PC-9 (cell line): ENCODE measurements at regions not wholly inside any gene's neighbourhood (a gene's known extent, or its start where the extent isn't known, plus 50 kb on each side); places are given as distances from the start of the nearest gene placed in this dataset.

Source experiments
- BruUV-seq: library from RNA; stranded (reverse); fragments of 400-500 nt; replicated peaks from 2 replicates; lab custom pipeline; 2021; lab: Mats Ljungman, UMichigan
- CTCF ChIA-PET: fragments of 300-600 bp; sonication (Branson Sonifier 250); formaldehyde crosslinking; loops from one replicate; lab custom pipeline; 2022; ENCODE audit warnings: antibody characterized with exemption; lab: Charles Lee
- POLR2A ChIA-PET: fragments of 300-600 bp; sonication (Branson Sonifier 250); formaldehyde crosslinking; loops from one replicate; lab custom pipeline; 2022; ENCODE audit warnings: antibody characterized with exemption; ENCODE audit not compliant: unreplicated experiment; lab: Charles Lee
- DNase-seq, 2 experiments: peaks; one replicate each; pipeline versions ENCODE4 v3.0.0 to v3.0.0-alpha.2; 2015 to 2022; ENCODE audit warnings: mixed read lengths in 1 of 2
- H2AFZ ChIP-seq: fragments of 200-600 bp; sonication (generic); 2 replicates; pipeline ENCODE4 v1.8.1; 2017; ENCODE audit warnings: antibody characterized with exemption
- H3F3A ChIP-seq: fragments of 200-600 bp; sonication (generic); 2 replicates; pipeline ENCODE4 v1.8.1; 2017; ENCODE audit warnings: antibody characterized with exemption, mild to moderate bottlenecking, low read depth; ENCODE audit not compliant: insufficient read depth
- H3K27ac ChIP-seq: fragments of 200-600 bp; sonication (generic); 2 replicates; pipeline ENCODE4 v1.6.1; 2016; ENCODE audit warnings: mixed run types
- H3K27me3 ChIP-seq: fragments of 200-600 bp; sonication (generic); 2 replicates; pipeline ENCODE4 v1.6.1; 2016; ENCODE audit warnings: low read depth, mixed run types; ENCODE audit not compliant: insufficient read depth
- H3K36me3 ChIP-seq: fragments of 200-600 bp; sonication (generic); 2 replicates; pipeline ENCODE4 v1.6.1; 2016; ENCODE audit warnings: low read depth, mixed run types
- H3K4me1 ChIP-seq: fragments of 200-600 bp; sonication (generic); replicated peaks from 2 replicates; pipeline ENCODE4 v1.6.1; 2016; ENCODE audit warnings: mixed run types; ENCODE audit not compliant: insufficient read depth
- H3K4me2 ChIP-seq: fragments of 200-600 bp; sonication (generic); 2 replicates; pipeline ENCODE4 v1.6.1; 2017; ENCODE audit warnings: mixed run types
- H3K4me3 ChIP-seq: fragments of 200-600 bp; sonication (generic); 2 replicates; pipeline ENCODE4 v1.6.1; 2016; ENCODE audit warnings: mixed run types
- H3K79me2 ChIP-seq: fragments of 200-600 bp; sonication (generic); 2 replicates; pipeline ENCODE4 v1.6.1; 2017; ENCODE audit warnings: low read depth, mixed run types
- H3K9me2 ChIP-seq: fragments of 200-600 bp; sonication (generic); 2 replicates; pipeline ENCODE4 v1.8.1; 2017; ENCODE audit warnings: mild to moderate bottlenecking; ENCODE audit not compliant: insufficient read depth
- H3K9me3 ChIP-seq: fragments of 200-600 bp; sonication (generic); 2 replicates; pipeline ENCODE4 v1.8.1; 2016; ENCODE audit warnings: low read depth; ENCODE audit not compliant: insufficient read depth
- H4K20me1 ChIP-seq: fragments of 200-600 bp; sonication (generic); 2 replicates; pipeline ENCODE4 v1.8.1; 2017; ENCODE audit not compliant: insufficient read depth
- CTCF ChIP-seq: fragments of 200-600 bp; sonication (generic); conservative IDR thresholded peaks from 2 replicates; pipeline ENCODE4 v1.6.1; 2017; ENCODE audit warnings: mixed run types, antibody characterized with exemption, mild to moderate bottlenecking, moderate library complexity
- EZH2 ChIP-seq: fragments of 200-600 bp; sonication (generic); IDR thresholded peaks from 2 replicates; pipeline ENCODE4 v1.8.0; 2017; ENCODE audit warnings: antibody characterized with exemption, low read depth
- intact Hi-C: fragments of 100-400 bp; cut with micrococcal nuclease; formaldehyde crosslinking; loops from one replicate; pipeline ENCODE4 v1.10.0; 2022; ENCODE audit not compliant: unreplicated experiment

- POLR2A ChIA-PET = no interaction called here
- no peaks in the 10 kb centered on the region for H3K27me3 ChIP-seq
Observed at GRCh38 chr3:40996827-40997710, 202.2 kb upstream of the CTNNB1 start.

GRCh38 chr3:40997711-40998519 is 201.4 kb upstream of the CTNNB1 start:
- BruUV-seq = no TSS peak

More at GRCh38 chr3:40996827-40997710, 202.2 kb upstream of the CTNNB1 start:
- CTCF ChIA-PET = no interaction called here
- Histone ChIP-seq H3K9me3 (no peaks in the 10 kb centered on the region), H3K9me2 (no peaks in the 10 kb centered on the region), H3K4me1 (no peaks in the 10 kb centered on the region), H4K20me1 (no peaks in the 10 kb centered on the region), H3K79me2 (no peaks in the 10 kb centered on the region), H3K4me3 (no peak overlapping the region), H3K4me2 (no peak overlapping the region), H3K36me3 (no peaks in the 10 kb centered on the region), H3K27ac (no peak overlapping the region), H3F3A (no peaks in the 10 kb centered on the region), H2AFZ (no peak overlapping the region)
- BruUV-seq = no TSS peak
- TF ChIP-seq CTCF (no peak), EZH2 (no peak)
- no peak for DNase-seq
- intact Hi-C loops = no loop called here

More at GRCh38 chr3:40997711-40998519, 201.4 kb upstream of the CTNNB1 start:
- no peak for TF ChIP-seq CTCF
- no peak for TF ChIP-seq EZH2
- DNase-seq = no peak
- H3K79me2 ChIP-seq = no peaks in the 10 kb centered on the region
- no peak overlapping the region for H3K27ac ChIP-seq
- no peaks in the 10 kb centered on the region for H3K9me2 ChIP-seq
- no peaks in the 10 kb centered on the region for H3F3A ChIP-seq
- no peak overlapping the region for H3K4me3 ChIP-seq
- ChIA-PET CTCF (no interaction called here), POLR2A (no interaction called here)
- no peaks in the 10 kb centered on the region for H4K20me1 ChIP-seq
- no peaks in the 10 kb centered on the region for H3K27me3 ChIP-seq
- no peaks in the 10 kb centered on the region for H3K9me3 ChIP-seq
- H3K36me3 ChIP-seq = no peaks in the 10 kb centered on the region
- H2AFZ ChIP-seq = no peak overlapping the region
- H3K4me2 ChIP-seq = no peak overlapping the region
- intact Hi-C loops = no loop called here
- no peaks in the 10 kb centered on the region for H3K4me1 ChIP-seq
